HG03095 (cell line): ENCODE measurements at regions not wholly inside any gene's neighbourhood (a gene's known extent, or its start where the extent isn't known, plus 50 kb on each side); places are given as distances from the start of the nearest gene placed in this dataset.
"Not testable (repeated sequence)": the region's sequence is repeated elsewhere in the genome, so short reads cannot be mapped to it uniquely, and the experiment has no call there.

Experiments used
- ATAC-seq: cut with Tn5 transposase; IDR thresholded peaks from one replicate; pipeline ENCODE4 v1.9.1; 2021; ENCODE audit warnings: moderate library complexity; ENCODE audit not compliant: unreplicated experiment

DNA sequence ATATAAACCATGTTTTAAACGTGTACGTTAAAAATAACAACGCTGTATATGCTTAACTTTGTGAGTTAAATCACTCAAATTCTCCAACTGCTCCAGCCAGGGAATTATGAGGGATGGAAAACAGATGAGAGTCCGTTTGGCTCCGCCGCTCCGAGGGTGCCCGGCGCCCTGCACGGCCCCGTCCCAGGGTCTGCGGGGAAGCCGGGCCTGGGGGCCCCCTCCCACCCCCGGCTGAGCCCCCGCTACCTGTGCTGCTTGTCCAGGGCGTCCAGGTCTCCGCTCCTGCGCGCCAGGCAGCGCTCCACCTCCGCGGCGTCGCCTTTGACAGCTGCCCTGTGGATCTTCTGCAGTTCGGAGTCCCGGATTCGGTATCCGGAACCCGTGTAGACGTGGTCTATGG lies 415.5 kb downstream of the FOXD4L4 start:
- not testable (repeated sequence) for ATAC-seq

DNA sequence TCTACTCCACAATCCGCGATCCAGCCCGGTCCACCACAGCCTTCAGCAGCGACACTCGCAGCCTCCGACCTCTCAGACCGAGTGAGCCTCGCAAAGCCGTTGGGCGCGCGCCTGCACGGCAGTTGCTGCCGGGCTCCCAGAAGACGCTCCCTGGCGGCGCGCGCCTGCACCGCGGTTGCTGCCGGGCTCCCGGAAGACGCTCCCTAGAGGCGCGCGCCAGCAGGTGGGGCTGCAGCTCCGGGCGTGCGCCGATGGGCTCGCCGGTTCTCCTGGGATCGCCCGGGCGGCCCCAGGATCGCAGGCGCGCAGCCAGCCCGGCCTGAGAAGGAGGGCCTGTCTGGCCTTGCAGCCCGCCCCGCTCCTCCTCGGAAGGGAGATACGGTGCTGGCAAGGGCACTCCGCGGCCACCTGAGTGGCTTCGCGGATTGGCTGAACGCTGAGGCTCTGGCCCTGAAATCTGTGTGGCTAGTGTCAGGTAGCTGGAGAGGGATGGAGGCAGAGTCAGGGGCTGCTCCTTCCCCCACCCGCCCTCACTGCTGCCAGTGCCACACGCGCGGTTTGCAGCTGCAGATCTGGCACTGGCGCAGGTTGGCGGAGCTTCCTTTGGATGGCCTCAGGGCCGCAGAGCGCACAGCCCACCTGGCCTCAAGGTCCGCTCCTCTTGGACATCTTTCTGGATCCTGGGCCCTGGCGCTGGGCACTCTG lies 416.2 kb downstream of the FOXD4L4 start:
- peak; percentile 97 for ATAC-seq

DNA sequence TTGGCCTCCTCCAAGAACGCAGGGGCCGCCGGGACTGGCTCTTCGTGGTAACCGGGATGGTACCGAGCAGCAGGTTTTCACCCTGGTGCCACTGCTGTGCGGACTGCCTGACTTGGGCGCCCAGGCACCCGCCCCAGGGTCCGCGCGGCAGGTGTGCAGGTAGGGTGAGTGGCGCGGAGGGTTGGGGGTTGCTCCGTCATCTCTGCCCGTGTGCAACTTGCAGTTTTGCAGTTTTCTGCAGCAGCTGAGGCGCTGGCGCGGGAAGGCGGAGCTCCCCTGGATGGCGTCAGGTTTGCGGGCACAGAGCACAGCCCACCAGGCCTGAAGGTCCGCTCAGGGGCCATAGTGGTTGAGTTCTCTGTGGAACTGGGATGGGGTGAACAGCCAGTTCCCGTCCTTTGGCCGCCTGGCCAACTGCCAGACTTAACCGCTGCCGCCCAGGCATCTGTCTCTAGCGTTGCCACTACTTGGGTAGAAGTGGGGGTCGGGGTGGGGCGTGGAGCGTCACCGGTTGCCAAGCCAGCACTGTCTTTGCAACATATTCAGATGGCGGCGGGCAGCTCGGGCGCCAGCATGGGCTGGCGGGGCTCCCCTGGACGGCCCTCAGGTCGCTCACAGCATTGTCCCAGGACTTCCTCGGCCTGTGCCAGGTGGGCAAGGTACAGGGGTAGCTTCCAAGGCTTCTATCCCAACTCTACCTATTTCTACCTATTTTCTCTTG lies 417.2 kb downstream of the FOXD4L4 start:
- ATAC-seq: not testable (repeated sequence)

DNA sequence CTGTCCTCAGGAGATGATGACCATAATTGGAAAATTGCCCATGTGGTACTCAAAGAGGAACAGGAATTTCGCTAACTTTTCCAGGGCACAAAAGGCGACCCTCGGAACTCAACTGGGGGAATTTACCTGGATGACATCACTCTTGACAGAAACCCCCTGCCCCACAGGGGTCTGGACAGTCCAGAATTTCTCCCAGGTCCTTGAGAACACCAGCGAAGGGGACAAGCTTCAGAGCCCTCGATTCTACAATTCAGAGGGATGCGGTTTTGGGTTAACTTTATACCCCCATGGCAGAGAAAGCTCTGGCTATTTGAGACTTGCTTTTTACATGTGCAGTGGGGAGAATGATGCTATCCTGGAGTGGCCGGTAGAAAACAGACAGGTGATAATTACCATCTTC lies 445.4 kb downstream of the FOXD4L4 start:
- not testable (repeated sequence) for ATAC-seq

DNA sequence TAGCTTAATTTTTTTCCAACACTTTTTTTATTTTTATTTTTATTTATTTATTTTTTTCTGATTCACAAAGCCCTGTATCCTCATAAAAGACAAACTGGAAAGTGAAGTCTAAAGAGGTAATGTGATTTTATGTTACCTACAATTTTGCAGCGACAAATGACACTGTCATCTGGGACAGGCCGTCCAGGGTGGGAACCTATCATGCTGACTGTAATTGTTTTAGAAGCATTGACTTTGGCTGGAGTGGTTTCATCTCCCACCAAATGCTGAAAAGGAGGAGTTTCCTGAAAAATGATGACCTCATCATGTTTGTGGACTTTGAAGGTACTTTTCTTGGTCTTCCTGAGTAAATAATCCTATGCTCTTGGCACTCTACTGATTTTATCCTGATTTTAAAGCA lies 446.7 kb downstream of the FOXD4L4 start:
- ATAC-seq: not testable (repeated sequence)

DNA sequence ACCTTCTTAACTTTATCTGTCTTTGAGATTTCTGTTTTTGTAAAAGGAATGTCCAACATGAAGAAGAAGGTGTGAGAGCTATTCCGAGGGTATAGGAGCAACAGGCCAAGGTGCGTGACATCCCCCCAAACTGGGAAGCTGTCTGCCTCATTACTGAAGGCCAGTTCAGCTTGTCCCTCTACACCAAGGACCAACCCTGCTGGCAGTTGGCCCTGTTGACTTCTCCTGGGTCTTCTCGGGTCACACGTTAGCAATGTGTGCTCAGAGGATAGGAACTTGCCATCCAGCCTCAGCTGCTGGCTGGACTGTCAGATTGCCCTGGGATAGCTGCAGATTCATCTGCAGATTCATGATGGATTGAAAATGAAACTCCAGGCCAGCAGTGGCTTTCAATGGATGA lies 460.3 kb downstream of the FOXD4L4 start:
- ATAC-seq: not testable (repeated sequence)

DNA sequence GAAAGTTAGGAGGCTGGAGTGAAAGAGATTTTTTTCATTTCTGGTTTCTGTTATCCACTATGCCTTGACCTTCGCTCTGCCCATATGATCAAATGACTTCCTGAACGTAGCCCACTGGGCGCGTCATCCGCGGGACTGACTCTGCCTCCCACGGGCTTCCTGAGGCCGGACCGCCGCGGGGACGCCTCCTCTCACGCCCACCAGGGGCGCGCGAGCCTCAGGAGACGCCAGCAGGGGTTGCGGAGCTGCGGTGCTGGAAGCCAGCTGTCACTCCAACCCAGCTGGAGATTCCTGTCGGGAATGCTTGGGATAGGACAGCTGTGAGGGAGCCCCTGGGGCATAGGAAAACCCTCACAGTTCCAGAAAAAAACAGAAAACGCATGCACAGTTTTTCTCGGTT lies 461.5 kb downstream of the FOXD4L4 start:
- ATAC-seq: not testable (repeated sequence)

DNA sequence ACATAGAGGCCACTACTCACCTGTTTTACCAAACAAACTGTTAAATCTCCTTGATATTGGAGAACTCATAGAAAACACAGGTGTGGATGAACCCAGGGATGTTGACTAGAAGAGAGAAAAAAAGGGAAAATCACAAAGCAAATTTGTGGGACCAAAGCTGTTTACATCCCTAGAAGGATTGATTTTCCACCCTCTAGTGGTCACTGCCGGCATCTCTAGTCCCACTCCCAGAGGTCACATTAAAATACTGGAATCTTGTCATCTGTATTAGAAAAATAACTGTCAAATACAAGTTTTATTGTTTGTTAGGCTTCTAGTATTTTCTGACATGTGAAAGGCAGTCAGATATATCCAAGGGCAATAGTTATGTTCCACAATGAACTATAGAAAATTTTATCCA lies 469.7 kb downstream of the FOXD4L4 start:
- ATAC-seq: peak; percentile 73

DNA sequence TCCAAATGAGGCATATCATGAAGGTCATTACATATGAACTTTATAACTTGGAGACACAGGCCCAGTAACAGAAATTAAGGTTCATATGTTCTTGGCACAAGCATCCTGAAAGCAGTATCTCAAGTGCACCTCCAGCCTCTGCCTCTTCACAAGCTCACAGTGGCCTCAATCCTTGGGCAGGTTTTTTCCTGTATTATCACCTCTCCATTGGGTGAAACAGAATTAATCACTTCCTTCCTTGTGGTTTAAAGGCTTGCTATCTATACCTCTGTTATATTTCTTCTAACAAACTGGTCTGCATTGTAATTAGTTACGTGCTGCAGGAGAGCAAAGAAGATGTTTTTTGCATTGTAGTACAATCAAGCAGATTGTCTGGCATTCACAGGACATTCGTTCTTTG lies 471.0 kb downstream of the FOXD4L4 start:
- ATAC-seq: not testable (repeated sequence)

DNA sequence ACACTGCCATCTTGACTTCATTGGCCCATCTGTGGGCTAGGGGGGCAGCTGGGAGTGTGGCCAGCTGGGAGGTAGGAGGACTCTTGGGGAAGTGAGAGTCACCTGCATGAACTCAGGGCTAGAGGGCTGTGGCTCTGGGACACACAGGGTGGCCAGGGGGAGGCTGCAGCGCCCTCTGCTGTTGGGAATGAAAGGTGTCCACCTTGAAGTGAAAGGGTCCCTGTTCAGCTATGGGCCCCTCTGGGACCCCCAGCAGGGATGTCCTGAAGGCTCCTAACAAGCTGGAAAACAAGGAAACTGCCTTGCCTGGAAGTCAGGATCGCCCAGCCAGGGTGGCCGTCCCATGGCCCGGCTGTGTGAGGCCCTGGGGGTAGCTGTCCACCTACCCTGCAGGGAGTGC lies 507.8 kb downstream of the FOXD4L4 start:
- not testable (repeated sequence) for ATAC-seq

DNA sequence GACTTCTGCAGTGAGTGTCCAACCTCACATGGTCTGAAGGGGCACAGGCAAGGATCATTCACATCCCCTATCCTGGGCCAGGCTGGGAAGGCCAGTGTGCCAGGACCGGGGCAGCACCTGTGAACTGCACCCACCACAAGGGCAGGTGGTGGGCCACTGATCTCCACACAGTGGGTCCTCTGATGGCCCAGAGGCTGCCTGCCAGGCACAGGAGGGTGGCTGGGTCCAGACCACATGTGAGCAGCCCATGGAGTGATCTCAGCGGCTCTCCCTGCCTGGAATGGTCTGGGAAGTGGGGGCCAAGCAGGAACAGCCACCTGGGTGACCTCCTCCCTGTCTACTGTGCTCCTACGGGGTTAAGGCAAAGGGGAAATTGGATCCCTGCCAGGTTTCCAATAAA lies 508.5 kb downstream of the FOXD4L4 start:
- not testable (repeated sequence) for ATAC-seq

DNA sequence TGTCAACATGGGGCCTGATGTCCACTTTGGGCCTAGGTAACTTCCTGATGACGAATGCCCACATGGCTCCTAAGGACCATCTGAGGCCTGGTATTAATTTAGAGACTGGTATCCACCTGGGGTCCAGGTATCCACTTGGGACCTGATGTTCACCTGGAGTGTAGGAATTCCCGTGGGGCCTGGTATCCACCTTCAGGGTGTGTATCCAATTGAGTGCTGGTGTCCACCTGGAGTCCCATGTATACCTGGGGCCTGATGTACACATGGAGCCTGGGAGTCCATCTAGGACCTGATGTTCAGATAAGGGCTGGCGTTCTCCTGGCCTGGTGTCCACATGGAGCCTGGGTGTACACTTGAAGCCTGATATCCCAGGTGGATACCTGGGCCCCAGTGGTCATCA lies 520.6 kb downstream of the FOXD4L4 start:
- not testable (repeated sequence) for ATAC-seq

DNA sequence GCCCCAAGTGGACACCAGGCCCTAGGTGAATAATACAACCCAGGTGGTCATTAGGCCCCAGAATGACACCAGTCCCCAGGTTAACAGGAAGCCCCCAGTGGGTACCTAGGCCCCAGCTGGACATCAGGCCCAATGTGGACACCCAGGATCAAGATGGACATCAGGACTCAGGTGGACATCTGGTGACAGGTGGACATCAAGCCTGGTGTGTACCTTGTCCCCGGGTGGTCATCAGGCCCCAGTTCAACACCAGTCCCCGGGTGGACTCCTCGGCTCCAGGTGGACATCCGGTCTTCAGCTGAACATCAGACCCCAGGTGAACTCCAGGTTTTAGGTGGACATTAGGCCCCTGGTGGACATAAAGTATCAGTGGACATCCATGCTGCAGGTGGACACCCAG lies 524.6 kb downstream of the FOXD4L4 start:
- not testable (repeated sequence) for ATAC-seq

DNA sequence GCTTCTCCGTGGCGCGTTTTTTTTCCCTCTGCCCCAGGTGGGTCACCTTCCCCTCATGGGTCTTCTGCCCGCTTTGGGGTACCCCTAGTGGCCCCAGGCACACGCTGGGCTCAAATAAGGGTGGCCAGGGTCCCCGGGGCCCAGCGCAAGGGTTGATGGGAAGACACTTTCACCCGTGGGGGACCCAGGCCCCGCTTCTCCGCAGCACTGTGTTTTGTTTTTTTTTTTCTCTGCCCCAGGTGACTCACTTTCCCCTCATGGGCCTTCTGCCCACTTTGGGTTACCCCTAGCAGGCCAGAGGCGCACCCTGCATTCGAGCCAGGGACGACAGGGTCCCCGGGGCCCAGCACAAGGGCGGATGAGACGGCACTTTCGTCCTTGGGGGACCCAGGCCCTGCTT lies 526.7 kb downstream of the FOXD4L4 start:
- not testable (repeated sequence) for ATAC-seq

DNA sequence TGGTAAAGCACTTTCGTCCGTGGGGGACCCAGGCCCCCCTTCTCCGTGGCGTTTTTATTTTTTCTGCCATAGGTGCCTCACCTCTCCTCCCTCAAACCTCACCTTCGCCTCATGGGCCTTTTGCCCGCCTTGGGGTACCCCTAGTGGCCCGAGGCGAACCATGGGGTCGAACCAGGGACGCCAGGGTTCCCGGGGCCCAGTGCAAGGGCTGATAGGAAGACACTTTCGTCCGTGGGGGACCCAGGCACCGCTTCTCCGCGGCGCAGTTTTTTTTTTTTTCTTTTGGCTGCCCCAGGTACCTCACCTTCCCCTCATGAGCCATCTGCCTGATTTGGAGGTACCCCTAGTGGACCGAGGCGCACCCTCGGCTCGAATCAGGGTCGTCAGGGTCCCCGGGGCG lies 527.8 kb downstream of the FOXD4L4 start:
- ATAC-seq: not testable (repeated sequence)

DNA sequence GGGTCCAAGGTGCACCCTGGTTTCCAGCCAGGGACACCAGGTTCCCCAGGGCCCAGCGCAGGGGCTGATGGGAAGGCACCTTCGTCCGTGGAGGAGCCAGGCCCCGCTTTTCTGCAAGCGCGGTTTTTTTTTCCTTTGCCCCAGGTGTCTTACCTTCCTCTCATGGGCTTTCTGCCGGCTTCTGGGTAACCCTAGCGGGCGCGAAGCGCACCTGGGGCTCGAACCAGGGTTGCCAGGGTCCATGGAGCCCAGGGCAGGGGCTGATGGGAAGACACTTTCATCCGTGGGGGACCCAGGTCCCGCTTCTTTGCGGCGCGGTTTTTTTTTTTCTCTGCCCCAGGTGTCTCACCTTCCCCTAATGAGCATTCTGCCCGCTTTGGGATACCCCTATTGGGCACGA lies 529.3 kb downstream of the FOXD4L4 start:
- not testable (repeated sequence) for ATAC-seq

DNA sequence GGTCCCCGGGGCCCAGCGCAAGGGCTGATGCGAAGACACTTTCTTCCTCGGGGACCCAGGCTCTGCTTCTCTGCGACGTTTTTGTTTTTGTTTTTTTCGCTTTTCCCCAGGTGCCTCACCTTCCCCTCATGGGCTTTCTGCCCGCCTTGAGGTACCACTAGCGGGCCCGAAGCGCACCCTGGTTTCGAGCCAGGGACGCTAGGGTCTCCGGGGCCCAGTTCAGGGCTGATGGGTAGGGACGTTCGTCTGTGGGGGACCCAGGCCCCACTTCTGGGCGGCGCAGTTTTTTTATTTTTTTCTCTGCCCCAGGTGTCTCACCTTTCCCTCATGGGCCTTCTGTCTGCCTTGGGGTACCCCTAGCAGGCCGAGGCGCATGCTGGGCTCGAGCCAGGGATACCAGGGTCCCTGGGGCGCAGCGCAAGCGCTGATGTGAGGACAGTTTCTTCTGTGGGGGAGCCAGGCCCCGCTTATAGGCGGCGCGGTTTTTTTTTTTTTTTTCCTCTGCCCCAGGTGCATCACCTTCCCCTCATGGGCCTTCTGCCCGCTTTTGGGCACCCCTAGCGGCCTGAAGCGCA lies 530.0 kb downstream of the FOXD4L4 start:
- not testable (repeated sequence) for ATAC-seq

DNA sequence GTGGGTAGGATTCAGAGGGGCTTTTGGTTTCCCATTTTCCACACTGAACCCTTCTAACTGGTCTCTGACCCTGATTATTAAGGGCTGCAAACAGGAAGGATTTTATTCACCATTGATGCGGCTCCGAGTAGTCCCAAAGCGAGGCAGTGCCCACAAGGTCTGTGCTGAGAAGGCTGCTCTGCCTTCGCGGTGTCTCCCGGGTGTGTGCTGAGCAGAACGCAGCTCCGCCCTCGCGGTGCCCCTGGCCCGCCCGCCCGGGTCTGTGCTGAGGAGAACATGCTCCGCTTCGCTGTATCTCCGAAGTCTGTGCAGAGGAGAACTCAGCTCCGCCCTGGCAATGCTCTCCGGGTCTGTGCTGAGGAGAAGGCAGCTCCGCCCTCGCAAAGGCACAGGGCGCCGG lies 530.7 kb downstream of the FOXD4L4 start:
- ATAC-seq: not testable (repeated sequence)

DNA sequence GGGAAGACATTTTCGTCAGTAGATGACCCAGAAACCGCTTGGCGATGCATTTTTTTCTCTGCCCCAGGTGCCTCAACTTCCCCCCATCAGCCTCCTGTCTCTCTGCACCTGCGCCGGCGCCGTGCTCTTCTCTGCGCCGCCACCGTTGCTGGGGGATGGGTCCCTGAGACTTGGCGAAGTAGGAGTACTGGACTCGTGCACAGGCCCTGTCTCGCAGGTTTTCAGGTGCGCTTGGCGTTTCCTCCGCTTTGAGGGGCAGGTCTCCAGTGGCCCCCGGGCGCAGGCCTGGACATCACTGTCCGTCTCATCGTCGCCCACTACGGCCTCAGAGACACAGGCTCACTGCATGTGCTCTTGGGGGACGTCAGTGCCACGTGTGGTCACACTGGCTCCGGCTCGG lies 532.1 kb downstream of the FOXD4L4 start:
- ATAC-seq: not testable (repeated sequence)

DNA sequence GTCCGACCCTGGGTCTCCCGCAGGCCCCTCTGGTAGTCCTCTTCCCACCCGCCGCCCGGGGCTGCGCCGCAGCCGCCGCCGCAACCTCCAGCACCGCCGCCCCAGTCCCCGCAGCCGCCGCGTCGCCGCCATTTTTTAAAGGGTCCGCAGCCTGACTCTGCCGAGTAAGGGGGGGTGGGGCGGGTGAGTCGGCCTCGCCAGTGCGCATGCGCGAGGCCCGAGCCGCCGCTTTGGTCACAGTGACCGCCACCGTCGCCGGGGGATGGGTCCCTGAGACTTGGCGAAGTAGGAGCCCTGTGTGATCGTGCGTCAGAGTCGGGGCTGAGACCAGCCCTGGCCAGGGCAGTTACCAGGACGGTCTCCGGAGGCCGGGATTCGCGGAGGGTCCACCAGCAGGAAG lies 532.8 kb downstream of the FOXD4L4 start:
- not testable (repeated sequence) for ATAC-seq

DNA sequence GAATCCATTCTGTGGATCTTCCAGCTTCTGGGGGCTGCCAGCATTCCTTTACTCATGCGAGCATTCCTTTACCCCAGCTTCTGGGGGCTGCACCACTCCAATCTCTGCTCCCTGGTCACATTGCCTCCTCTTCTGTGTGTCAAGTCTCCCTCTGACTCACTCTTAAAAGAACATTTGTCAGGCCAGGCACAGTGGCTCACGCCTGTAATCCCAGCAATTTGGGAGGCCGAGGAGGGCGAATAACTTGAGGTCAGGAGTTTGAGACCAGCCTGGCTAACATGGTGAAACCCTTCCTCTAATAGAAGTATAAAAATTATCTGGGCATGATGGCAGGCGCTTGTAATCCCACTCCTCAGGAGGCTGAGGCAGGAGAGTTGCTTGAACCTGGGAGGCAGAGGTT lies 541.9 kb downstream of the FOXD4L4 start:
- not testable (repeated sequence) for ATAC-seq
